ENCODE measurements at regions not wholly inside any gene's neighbourhood (a gene's known extent, or its start where the extent isn't known, plus 50 kb on each side); places are given as distances from the start of the nearest gene placed in this dataset.

DNA sequence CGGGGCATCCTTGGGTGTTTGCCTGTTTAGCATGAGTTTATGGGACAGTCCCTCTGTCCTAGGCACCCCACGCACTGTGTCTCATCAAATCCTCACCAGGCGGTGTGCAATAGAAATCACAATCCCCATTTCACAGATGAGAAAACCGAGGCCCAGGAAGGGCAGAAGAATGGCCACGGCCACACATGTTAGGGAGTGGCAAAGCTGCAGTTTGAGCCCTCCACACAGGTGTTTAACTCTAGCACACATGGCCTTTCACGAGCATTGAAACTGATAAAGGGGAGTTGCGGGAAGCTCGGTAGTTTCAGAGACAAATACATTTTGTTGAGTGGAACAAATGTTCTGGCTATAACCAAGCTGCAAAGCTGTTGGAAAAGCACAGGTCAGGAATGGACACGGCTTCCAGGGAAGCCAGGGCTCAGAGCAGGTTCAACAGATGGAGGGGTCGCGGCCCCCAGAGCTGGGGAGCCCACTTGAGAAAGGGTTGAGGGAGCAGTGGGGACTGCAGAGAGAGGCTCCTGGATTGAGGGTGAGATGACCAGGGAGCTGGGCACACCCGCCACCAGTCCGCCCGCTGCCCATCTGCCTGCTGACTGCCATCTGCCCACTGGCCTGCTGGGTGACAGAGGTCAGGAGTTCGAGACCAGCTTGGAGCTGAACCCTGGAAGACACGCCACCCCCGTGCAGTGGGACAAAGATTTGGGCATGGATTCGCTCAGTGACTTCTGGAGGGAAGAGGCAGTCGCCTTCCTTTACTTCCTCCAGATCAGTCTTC, 154.7 kb downstream of the URI1 start:
- POLR2A ChIA-PET = interaction anchor here (0.6 kb wide), 1 partner anchor 574 kb away, joined by 4 read pairs; no protein-coding TSS in a partner anchor
- H3K4me1 ChIP-seq (ENCODE audit: control insufficient read depth, insufficient read depth, low read length) = no peaks in the 10 kb centered on the region
- no peaks in the 10 kb centered on the region for H3K36me3 ChIP-seq (ENCODE audit: control insufficient read depth in 2 of 2, insufficient read depth in 1 of 2, low read length in 2 of 2)
- no peak overlapping the region for H3K4me3 ChIP-seq (ENCODE audit: low read depth, low read length)
- TF ChIP-seq, protein P1, sequence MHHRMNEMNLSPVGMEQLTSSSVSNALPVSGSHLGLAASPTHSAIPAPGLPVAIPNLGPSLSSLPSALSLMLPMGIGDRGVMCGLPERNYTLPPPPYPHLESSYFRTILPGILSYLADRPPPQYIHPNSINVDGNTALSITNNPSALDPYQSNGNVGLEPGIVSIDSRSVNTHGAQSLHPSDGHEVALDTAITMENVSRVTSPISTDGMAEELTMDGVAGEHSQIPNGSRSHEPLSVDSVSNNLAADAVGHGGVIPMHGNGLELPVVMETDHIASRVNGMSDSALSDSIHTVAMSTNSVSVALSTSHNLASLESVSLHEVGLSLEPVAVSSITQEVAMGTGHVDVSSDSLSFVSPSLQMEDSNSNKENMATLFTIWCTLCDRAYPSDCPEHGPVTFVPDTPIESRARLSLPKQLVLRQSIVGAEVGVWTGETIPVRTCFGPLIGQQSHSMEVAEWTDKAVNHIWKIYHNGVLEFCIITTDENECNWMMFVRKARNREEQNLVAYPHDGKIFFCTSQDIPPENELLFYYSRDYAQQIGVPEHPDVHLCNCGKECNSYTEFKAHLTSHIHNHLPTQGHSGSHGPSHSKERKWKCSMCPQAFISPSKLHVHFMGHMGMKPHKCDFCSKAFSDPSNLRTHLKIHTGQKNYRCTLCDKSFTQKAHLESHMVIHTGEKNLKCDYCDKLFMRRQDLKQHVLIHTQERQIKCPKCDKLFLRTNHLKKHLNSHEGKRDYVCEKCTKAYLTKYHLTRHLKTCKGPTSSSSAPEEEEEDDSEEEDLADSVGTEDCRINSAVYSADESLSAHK (tag by site-specific recombination; IDR thresholded peaks at IDR 0.05) = 0 out of 2 replicates have a peak, but pooled peaks have one; percentile 28
- TF ChIP-seq, protein P2, sequence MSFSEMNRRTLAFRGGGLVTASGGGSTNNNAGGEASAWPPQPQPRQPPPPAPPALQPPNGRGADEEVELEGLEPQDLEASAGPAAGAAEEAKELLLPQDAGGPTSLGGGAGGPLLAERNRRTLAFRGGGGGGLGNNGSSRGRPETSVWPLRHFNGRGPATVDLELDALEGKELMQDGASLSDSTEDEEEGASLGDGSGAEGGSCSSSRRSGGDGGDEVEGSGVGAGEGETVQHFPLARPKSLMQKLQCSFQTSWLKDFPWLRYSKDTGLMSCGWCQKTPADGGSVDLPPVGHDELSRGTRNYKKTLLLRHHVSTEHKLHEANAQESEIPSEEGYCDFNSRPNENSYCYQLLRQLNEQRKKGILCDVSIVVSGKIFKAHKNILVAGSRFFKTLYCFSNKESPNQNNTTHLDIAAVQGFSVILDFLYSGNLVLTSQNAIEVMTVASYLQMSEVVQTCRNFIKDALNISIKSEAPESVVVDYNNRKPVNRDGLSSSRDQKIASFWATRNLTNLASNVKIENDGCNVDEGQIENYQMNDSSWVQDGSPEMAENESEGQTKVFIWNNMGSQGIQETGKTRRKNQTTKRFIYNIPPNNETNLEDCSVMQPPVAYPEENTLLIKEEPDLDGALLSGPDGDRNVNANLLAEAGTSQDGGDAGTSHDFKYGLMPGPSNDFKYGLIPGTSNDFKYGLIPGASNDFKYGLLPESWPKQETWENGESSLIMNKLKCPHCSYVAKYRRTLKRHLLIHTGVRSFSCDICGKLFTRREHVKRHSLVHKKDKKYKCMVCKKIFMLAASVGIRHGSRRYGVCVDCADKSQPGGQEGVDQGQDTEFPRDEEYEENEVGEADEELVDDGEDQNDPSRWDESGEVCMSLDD (tag by site-specific recombination; IDR thresholded peaks at IDR 0.05) = no peak
- H3K9me3 ChIP-seq (ENCODE audit: control insufficient read depth, insufficient read depth, low read depth, low read length) = no peaks in the 10 kb centered on the region
- CTCF ChIA-PET = interaction anchor here (0.8 to 1.3 kb wide), 4 partner anchors 9 to 570 kb away, joined by 3 to 4 read pairs (median 4); no protein-coding TSS in a partner anchor
- no peak overlapping the region for H3K27ac ChIP-seq (ENCODE audit: extremely low read depth, low read depth, low read length)

DNA sequence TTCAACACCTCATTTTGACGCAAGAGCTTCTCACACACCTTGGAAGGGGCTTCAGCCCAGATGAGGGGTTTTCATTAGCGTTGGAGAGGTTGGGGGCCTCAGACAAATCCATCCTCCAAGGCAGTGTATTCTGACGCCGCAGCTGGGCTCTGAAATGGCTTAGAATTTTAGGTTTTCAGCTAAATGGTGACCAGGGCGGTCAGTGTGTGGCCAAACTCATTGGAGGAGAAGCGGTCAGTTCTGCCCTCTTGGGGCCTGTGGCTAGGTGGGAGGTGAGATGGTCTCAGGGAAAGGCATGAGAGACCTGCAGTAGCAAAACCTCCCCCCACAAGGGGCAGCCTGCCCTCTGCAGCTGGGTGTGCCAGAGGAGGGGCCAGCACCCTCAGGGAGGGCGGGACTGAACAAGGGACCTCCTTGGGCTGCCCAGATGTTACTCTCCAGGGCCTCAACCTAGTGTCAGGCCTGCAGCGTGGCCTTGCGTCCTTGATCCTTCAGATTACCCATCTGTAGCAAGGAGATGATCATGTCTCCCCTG, 155.8 kb downstream of the URI1 start:
- no peaks in the 10 kb centered on the region for H3K9me3 ChIP-seq (ENCODE audit: control insufficient read depth, insufficient read depth, low read depth, low read length)
- no peaks in the 10 kb centered on the region for H3K4me1 ChIP-seq (ENCODE audit: control insufficient read depth, insufficient read depth, low read length)
- ChIA-PET CTCF (interaction anchor here (0.7 to 1.3 kb wide), 3 partner anchors 21 to 568 kb away, joined by 3 to 4 read pairs (median 4); no protein-coding TSS in a partner anchor), POLR2A (no interaction called here)
- TF ChIP-seq ZNF341 (tag by site-specific recombination; IDR thresholded peaks at IDR 0.05; ENCODE audit: low read depth) (no peak), ZIC2 (tag by site-specific recombination; IDR thresholded peaks at IDR 0.05) (no peak), ZNF707 (tag by site-specific recombination; IDR thresholded peaks at IDR 0.05) (no peak), ZNF211 (tag by site-specific recombination; IDR thresholded peaks at IDR 0.05; ENCODE audit: low read depth) (no peak), OVOL3 (tag by site-specific recombination; IDR thresholded peaks at IDR 0.05) (no peak), SALL2 (tag by site-specific recombination; IDR thresholded peaks at IDR 0.05; ENCODE audit: borderline replicate concordance) (no peak)
- TF ChIP-seq, protein P3, sequence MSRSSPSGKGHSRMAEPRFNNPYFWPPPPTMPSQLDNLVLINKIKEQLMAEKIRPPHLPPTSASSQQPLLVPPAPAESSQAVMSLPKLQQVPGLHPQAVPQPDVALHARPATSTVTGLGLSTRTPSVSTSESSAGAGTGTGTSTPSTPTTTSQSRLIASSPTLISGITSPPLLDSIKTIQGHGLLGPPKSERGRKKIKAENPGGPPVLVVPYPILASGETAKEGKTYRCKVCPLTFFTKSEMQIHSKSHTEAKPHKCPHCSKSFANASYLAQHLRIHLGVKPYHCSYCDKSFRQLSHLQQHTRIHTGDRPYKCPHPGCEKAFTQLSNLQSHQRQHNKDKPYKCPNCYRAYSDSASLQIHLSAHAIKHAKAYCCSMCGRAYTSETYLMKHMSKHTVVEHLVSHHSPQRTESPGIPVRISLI (tag by site-specific recombination; IDR thresholded peaks at IDR 0.05) = no peak
- TF ChIP-seq, protein P4, sequence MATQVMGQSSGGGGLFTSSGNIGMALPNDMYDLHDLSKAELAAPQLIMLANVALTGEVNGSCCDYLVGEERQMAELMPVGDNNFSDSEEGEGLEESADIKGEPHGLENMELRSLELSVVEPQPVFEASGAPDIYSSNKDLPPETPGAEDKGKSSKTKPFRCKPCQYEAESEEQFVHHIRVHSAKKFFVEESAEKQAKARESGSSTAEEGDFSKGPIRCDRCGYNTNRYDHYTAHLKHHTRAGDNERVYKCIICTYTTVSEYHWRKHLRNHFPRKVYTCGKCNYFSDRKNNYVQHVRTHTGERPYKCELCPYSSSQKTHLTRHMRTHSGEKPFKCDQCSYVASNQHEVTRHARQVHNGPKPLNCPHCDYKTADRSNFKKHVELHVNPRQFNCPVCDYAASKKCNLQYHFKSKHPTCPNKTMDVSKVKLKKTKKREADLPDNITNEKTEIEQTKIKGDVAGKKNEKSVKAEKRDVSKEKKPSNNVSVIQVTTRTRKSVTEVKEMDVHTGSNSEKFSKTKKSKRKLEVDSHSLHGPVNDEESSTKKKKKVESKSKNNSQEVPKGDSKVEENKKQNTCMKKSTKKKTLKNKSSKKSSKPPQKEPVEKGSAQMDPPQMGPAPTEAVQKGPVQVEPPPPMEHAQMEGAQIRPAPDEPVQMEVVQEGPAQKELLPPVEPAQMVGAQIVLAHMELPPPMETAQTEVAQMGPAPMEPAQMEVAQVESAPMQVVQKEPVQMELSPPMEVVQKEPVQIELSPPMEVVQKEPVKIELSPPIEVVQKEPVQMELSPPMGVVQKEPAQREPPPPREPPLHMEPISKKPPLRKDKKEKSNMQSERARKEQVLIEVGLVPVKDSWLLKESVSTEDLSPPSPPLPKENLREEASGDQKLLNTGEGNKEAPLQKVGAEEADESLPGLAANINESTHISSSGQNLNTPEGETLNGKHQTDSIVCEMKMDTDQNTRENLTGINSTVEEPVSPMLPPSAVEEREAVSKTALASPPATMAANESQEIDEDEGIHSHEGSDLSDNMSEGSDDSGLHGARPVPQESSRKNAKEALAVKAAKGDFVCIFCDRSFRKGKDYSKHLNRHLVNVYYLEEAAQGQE (tag by site-specific recombination; IDR thresholded peaks at IDR 0.05) = no peak
- TF ChIP-seq, protein P5, sequence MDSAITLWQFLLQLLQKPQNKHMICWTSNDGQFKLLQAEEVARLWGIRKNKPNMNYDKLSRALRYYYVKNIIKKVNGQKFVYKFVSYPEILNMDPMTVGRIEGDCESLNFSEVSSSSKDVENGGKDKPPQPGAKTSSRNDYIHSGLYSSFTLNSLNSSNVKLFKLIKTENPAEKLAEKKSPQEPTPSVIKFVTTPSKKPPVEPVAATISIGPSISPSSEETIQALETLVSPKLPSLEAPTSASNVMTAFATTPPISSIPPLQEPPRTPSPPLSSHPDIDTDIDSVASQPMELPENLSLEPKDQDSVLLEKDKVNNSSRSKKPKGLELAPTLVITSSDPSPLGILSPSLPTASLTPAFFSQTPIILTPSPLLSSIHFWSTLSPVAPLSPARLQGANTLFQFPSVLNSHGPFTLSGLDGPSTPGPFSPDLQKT (IDR thresholded peaks at IDR 0.05; ENCODE audit: borderline replicate concordance, low read depth, low read length) = no peak
- H3K27ac ChIP-seq (ENCODE audit: extremely low read depth, low read depth, low read length) = no peak overlapping the region
- no peak overlapping the region for H3K4me3 ChIP-seq (ENCODE audit: low read depth, low read length)
- H3K36me3 ChIP-seq (ENCODE audit: control insufficient read depth in 2 of 2, insufficient read depth in 1 of 2, low read length in 2 of 2) = no peaks in the 10 kb centered on the region
